HepG2 (cell line): ENCODE measurements at regions not wholly inside any gene's neighbourhood (a gene's known extent, or its start where the extent isn't known, plus 50 kb on each side); places are given as distances from the start of the nearest gene placed in this dataset.

Experiments used
- BCL3 ChIP-seq: sonication (generic); formaldehyde crosslinking; IDR thresholded peaks from 2 replicates; pipeline ENCODE4 v1.5.1; 2020; ENCODE audit warnings: mild to moderate bottlenecking, missing genetic modification reagents, moderate library complexity
- DNMT1 ChIP-seq: sonication (generic); formaldehyde crosslinking; IDR thresholded peaks from 2 replicates; pipeline ENCODE4 v1.5.1; 2020; ENCODE audit warnings: mild to moderate bottlenecking, missing genetic modification reagents
- GPBP1L1 ChIP-seq: sonication (generic); formaldehyde crosslinking; IDR thresholded peaks from 2 replicates; pipeline ENCODE4 v1.5.0; 2020; ENCODE audit warnings: mild to moderate bottlenecking, missing genetic modification reagents
- HOXA9 ChIP-seq: sonication (generic); formaldehyde crosslinking; IDR thresholded peaks from 2 replicates; pipeline ENCODE4 v1.8.1; 2022; ENCODE audit warnings: missing genetic modification reagents, mild to moderate bottlenecking, moderate library complexity, borderline replicate concordance
- IKZF1 ChIP-seq: fragments of 450-650 bp; IDR thresholded peaks from 2 replicates; pipeline ENCODE4 v1.7.1; 2016
- KIAA2018 ChIP-seq: sonication (generic); formaldehyde crosslinking; IDR thresholded peaks from 2 replicates; pipeline ENCODE4 v1.5.0; 2020; ENCODE audit warnings: mild to moderate bottlenecking, missing genetic modification reagents, borderline replicate concordance
- RFXAP ChIP-seq: sonication (generic); formaldehyde crosslinking; IDR thresholded peaks from 2 replicates; pipeline ENCODE4 v1.4.0; 2020; ENCODE audit warnings: missing genetic modification reagents, borderline replicate concordance
- THRA ChIP-seq: sonication (generic); formaldehyde crosslinking; IDR thresholded peaks from 2 replicates; pipeline ENCODE4 v1.4.0; 2020; ENCODE audit warnings: missing genetic modification reagents, borderline replicate concordance
- TP53 ChIP-seq: sonication (generic); formaldehyde crosslinking; conservative IDR thresholded peaks from 2 replicates; pipeline ENCODE4 v1.4.0; 2020; ENCODE audit warnings: missing genetic modification reagents
- TSC22D2 ChIP-seq: sonication (generic); formaldehyde crosslinking; IDR thresholded peaks from 2 replicates; pipeline ENCODE4 v1.5.1; 2020; ENCODE audit warnings: missing genetic modification reagents, mild to moderate bottlenecking, borderline replicate concordance
- ZNF230 ChIP-seq: sonication (generic); formaldehyde crosslinking; IDR thresholded peaks from 2 replicates; pipeline ENCODE4 v1.4.0; 2020; ENCODE audit warnings: mild to moderate bottlenecking, missing genetic modification reagents
- ZNF546 ChIP-seq: sonication (generic); formaldehyde crosslinking; conservative IDR thresholded peaks from 2 replicates; pipeline ENCODE4 v1.8.1; 2023; ENCODE audit warnings: mild to moderate bottlenecking, missing genetic modification reagents
- ZNF556 ChIP-seq: sonication (generic); formaldehyde crosslinking; IDR thresholded peaks from 2 replicates; pipeline ENCODE4 v1.4.0; 2020; ENCODE audit warnings: mild to moderate bottlenecking, missing genetic modification reagents, borderline replicate concordance
- ZNF724P ChIP-seq: sonication (generic); formaldehyde crosslinking; IDR thresholded peaks from 2 replicates; pipeline ENCODE4 v1.8.0; 2022; ENCODE audit warnings: missing genetic modification reagents, borderline replicate concordance
- ZNF891 ChIP-seq: sonication (generic); formaldehyde crosslinking; IDR thresholded peaks from 2 replicates; pipeline ENCODE4 v1.5.0; 2020; ENCODE audit warnings: mild to moderate bottlenecking, missing genetic modification reagents
- ZSCAN25 ChIP-seq: sonication (generic); formaldehyde crosslinking; IDR thresholded peaks from 2 replicates; pipeline ENCODE4 v1.8.0; 2022; ENCODE audit warnings: mild to moderate bottlenecking, missing genetic modification reagents

DNA sequence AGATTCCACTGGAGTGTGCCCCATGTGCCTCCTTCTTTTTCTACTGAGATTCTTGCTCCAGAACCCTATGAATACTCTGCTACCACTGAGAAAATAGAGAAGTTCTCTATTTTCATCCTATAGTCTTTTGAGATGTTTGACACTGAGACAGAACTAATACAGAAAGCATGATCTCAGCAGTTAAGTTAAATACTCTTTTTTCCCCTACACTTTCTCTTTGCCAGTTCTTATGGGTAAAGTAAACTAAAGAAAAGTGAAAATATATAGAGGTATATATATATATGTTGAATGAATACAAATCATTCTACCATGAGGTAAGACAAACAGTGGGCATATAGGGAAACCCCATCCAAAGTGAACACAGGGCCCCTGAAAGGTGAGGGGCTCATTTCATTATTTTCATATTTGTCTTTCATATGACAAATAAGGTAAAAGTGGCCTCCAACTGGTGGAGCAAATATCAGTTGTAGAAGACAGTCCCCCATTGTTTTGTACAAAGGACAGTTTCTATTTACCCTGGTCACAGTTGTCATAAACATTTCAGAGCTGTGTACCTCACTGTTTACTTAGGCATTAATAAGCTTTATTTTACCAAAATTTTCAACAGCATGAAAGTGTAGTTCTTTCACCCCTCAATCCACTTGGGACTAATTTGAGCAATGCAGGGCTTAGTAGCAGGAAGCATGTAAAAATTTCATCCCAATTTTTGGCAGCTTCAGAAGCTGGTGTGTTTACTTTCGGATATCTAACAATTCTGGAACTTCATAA is 188.3 kb upstream of the MARCKS start (continued):
- no peak; the same call in 1 of the 2 replicates for TF ChIP-seq THRA (CRISPR knock-in tag)
- no peak for TF ChIP-seq ZNF724P (CRISPR knock-in tag)
- no peak for TF ChIP-seq BCL3
- TF ChIP-seq ZSCAN25 (CRISPR knock-in tag), result no peak
- TF ChIP-seq TP53 (CRISPR knock-in tag), result no peak
- TF ChIP-seq TSC22D2 (CRISPR knock-in tag), result no peak
- TF ChIP-seq KIAA2018 (CRISPR knock-in tag), result no peak
- TF ChIP-seq ZNF891, result no peak
- no peak for TF ChIP-seq ZNF230 (CRISPR knock-in tag)
- TF ChIP-seq DNMT1, result no peak
- no peak for TF ChIP-seq ZNF556 (CRISPR knock-in tag)
- no peak for TF ChIP-seq HOXA9 (CRISPR knock-in tag)
- no peak for TF ChIP-seq RFXAP (CRISPR knock-in tag)
- no peak for TF ChIP-seq IKZF1
- no peak for TF ChIP-seq GPBP1L1
- TF ChIP-seq ZNF546 (CRISPR knock-in tag), result no peak
